HCT116 (cell line): ENCODE measurements at regions not wholly inside any gene's neighbourhood (a gene's known extent, or its start where the extent isn't known, plus 50 kb on each side); places are given as distances from the start of the nearest gene placed in this dataset.

Experiments used
- ATAC-seq: fragments of 200-7000 bp; cut with Tn5 transposase; 2 replicates; pipeline ENCODE4 v1.9.1; 2020; ENCODE audit warnings: mild to moderate bottlenecking, moderate library complexity
- BruUV-seq: library from RNA; stranded (reverse); fragments of 400-500 nt; replicated peaks from 2 replicates; lab custom pipeline; 2021; lab: Mats Ljungman, UMichigan
- CTCF ChIA-PET: fragments of 300-600 bp; sonication (Branson Sonifier 250); formaldehyde crosslinking; loops from one replicate; lab custom pipeline; 2021; ENCODE audit warnings: antibody characterized with exemption; lab: Charles Lee
- POLR2A ChIA-PET: fragments of 300-600, 350-600 bp; sonication (Branson Sonifier 250); formaldehyde crosslinking; loops from one replicate; lab custom pipeline; 2021; ENCODE audit warnings: antibody characterized with exemption; lab: Charles Lee
- RAD21 ChIA-PET, 2 experiments: fragments of 300-600 bp; sonication (Branson Sonifier 250); formaldehyde crosslinking; loops; one replicate each; lab custom pipeline; 2023; ENCODE audit warnings: low total read pairs in 2 of 2; ENCODE audit not compliant: uncharacterized antibody in 2 of 2, unreplicated experiment in 2 of 2, low non-redundant PET in 1 of 2; lab: Charles Lee
- DNase-seq: peaks from one replicate; pipeline ENCODE4 v3.0.0-alpha.2; 2010; ENCODE audit warnings: low read depth, low spot score
- H2AFZ ChIP-seq: fragments of 200-600 bp; shearing (Covaris generic), sonication (generic); 2 replicates; pipeline ENCODE4 v1.6.1; 2017; ENCODE audit warnings: low read depth, mixed run types, mixed read lengths, antibody characterized with exemption, low read length; ENCODE audit not compliant: poor library complexity, severe bottlenecking
- H3K27ac ChIP-seq: 2 replicates; pipeline ENCODE4 v1.5.1; 2012; ENCODE audit warnings: low read depth, low read length
- H3K27me3 ChIP-seq: fragments of 200-600 bp; sonication (generic); 2 replicates; pipeline ENCODE4 v1.6.1; 2016; ENCODE audit warnings: mixed run types, low read length, mixed read lengths; ENCODE audit not compliant: insufficient read depth
- H3K36me3 ChIP-seq, 2 experiments: fragments of 200-500 bp in 1 of 2; fragments of 200-600 bp in 1 of 2; sonication (Bioruptor generic) in 1 of 2; sonication (generic) in 1 of 2; 2 replicates each; pipeline versions ENCODE4 v1.5.1 to v1.6.1; 2014 to 2016; ENCODE audit warnings: low read length in 2 of 2, inconsistent platforms in 1 of 2, mixed read lengths in 1 of 2, mixed run types in 1 of 2; ENCODE audit not compliant: insufficient read depth in 2 of 2, control insufficient read depth in 1 of 2
- H3K4me1 ChIP-seq, 2 experiments: fragments of 200-600 bp in 1 of 2; sonication (generic) in 1 of 2; 2 replicates each; pipeline versions ENCODE4 v1.5.1 to v1.6.1; 2012 to 2017; ENCODE audit warnings: low read length in 2 of 2, inconsistent platforms in 1 of 2, mild to moderate bottlenecking in 1 of 2, mixed read lengths in 1 of 2, mixed run types in 1 of 2, moderate library complexity in 1 of 2; ENCODE audit not compliant: insufficient read depth in 2 of 2, control insufficient read depth in 1 of 2
- H3K4me2 ChIP-seq: fragments of 200-600 bp; sonication (generic); 2 replicates; pipeline ENCODE4 v1.6.1; 2017; ENCODE audit warnings: mixed run types, low read length, mixed read lengths
- H3K4me3 ChIP-seq, 2 experiments: fragments of 200-600 bp in 1 of 2; sonication (generic) in 1 of 2; replicated peaks in 1 of 2; 2 replicates each; pipeline ENCODE4 v1.5.1; 2011 to 2016; ENCODE audit warnings: low read length in 2 of 2, control low read depth in 1 of 2, low read depth in 1 of 2, mild to moderate bottlenecking in 1 of 2, mixed read lengths in 1 of 2, mixed run types in 1 of 2
- H3K79me2 ChIP-seq: fragments of 200-600 bp; sonication (generic); 2 replicates; pipeline ENCODE4 v1.6.1; 2017; ENCODE audit warnings: mild to moderate bottlenecking, mixed run types, low read length, moderate library complexity, mixed read lengths; ENCODE audit not compliant: insufficient read depth
- H3K9ac ChIP-seq: fragments of 200-600 bp; sonication (generic); 2 replicates; pipeline ENCODE4 v1.6.1; 2016; ENCODE audit warnings: low read length, mixed read lengths
- H3K9me2 ChIP-seq: fragments of 200-600 bp; sonication (generic), shearing (Covaris generic); 2 replicates; pipeline ENCODE4 v1.6.1; 2017; ENCODE audit warnings: mixed run types, mild to moderate bottlenecking, moderate library complexity; ENCODE audit not compliant: insufficient read depth
- H3K9me3 ChIP-seq, 2 experiments: fragments of 200-500 bp in 1 of 2; fragments of 200-600 bp in 1 of 2; sonication (Bioruptor generic) in 1 of 2; sonication (generic) in 1 of 2; 2 replicates each; pipeline ENCODE4 v1.6.1; 2014 to 2017; ENCODE audit warnings: low read length in 2 of 2, mixed read lengths in 2 of 2, inconsistent platforms in 1 of 2, low read depth in 1 of 2, mild to moderate bottlenecking in 1 of 2, mixed run types in 1 of 2, moderate library complexity in 1 of 2; ENCODE audit not compliant: control insufficient read depth in 1 of 2, insufficient read depth in 1 of 2
- H4K20me1 ChIP-seq: fragments of 200-600 bp; sonication (generic), shearing (Covaris generic); 2 replicates; pipeline ENCODE4 v1.6.1; 2017; ENCODE audit warnings: mixed run types, mild to moderate bottlenecking, moderate library complexity; ENCODE audit not compliant: insufficient read depth
- CBX3 ChIP-seq: IDR thresholded peaks from 2 replicates; pipeline ENCODE4 v1.6.1; 2012; ENCODE audit warnings: low read depth
- CEBPB ChIP-seq: IDR thresholded peaks from 2 replicates; pipeline ENCODE4 v1.6.1; 2012; ENCODE audit warnings: low read depth
- EGR1 ChIP-seq: IDR thresholded peaks from 2 replicates; pipeline ENCODE4 v1.6.1; 2012; ENCODE audit warnings: low read depth
- EZH2 ChIP-seq: fragments of 200-600 bp; sonication (generic); IDR thresholded peaks from 2 replicates; pipeline ENCODE4 v1.6.1; 2017; ENCODE audit warnings: antibody characterized with exemption, mixed run types
- EZH2phosphoT487 ChIP-seq: fragments of 200-600 bp; IDR thresholded peaks from 2 replicates; pipeline ENCODE4 v1.6.1; 2018; ENCODE audit warnings: antibody characterized with exemption, borderline replicate concordance
- JUND ChIP-seq: IDR thresholded peaks from 2 replicates; pipeline ENCODE4 v1.6.1; 2012
- POLR2AphosphoS5 ChIP-seq: IDR thresholded peaks from 2 replicates; pipeline ENCODE4 v1.6.1; 2011; ENCODE audit warnings: mild to moderate bottlenecking, low read depth, low read length, moderate library complexity
- RAD21 ChIP-seq: IDR thresholded peaks from 2 replicates; pipeline ENCODE4 v1.6.1; 2012; ENCODE audit warnings: low read depth, mild to moderate bottlenecking
- SIN3A ChIP-seq: IDR thresholded peaks from 2 replicates; pipeline ENCODE4 v1.6.1; 2012; ENCODE audit warnings: low read depth
- SP1 ChIP-seq: IDR thresholded peaks from 2 replicates; pipeline ENCODE4 v1.6.1; 2012; ENCODE audit warnings: low read depth
- SRF ChIP-seq: IDR thresholded peaks from 2 replicates; pipeline ENCODE4 v1.6.1; 2012; ENCODE audit warnings: low read depth
- TCF7L2 ChIP-seq: IDR thresholded peaks from 2 replicates; pipeline ENCODE4 v1.7.0; 2011; ENCODE audit warnings: borderline replicate concordance, inconsistent platforms; ENCODE audit not compliant: insufficient read depth, insufficient read length; ENCODE audit errors: extremely low read depth
- YY1 ChIP-seq: IDR thresholded peaks from 2 replicates; pipeline ENCODE4 v1.6.1; 2011; ENCODE audit warnings: low read length, low read depth, moderate library complexity, mild to moderate bottlenecking; ENCODE audit not compliant: insufficient replicate concordance; ENCODE audit errors: extremely low read depth
- ZNF274 ChIP-seq: fragments of 200-500 bp; sonication (Bioruptor generic); IDR thresholded peaks from 2 replicates; pipeline ENCODE4 v1.6.1; 2014; ENCODE audit warnings: mild to moderate bottlenecking, low read depth, low read length, inconsistent platforms
- intact Hi-C: fragments of 100-400 bp; cut with micrococcal nuclease; formaldehyde crosslinking; loops from 2 replicates; pipeline ENCODE4 v1.10.0; 2022
- TF ChIP-seq, protein P1 (sequence below): IDR thresholded peaks from 2 replicates; pipeline ENCODE4 v1.6.1; 2011; ENCODE audit warnings: mild to moderate bottlenecking, low read length, moderate library complexity; ENCODE audit not compliant: insufficient replicate concordance; ENCODE audit errors: extremely low read depth
- TF ChIP-seq, protein P2 (sequence below): IDR thresholded peaks from 2 replicates; pipeline ENCODE4 v1.6.1; 2012
- TF ChIP-seq, protein P3 (sequence below): IDR thresholded peaks from 2 replicates; pipeline ENCODE4 v1.6.1; 2012
- TF ChIP-seq, protein P4 (sequence below): IDR thresholded peaks from 2 replicates; pipeline ENCODE4 v1.6.1; 2012; ENCODE audit warnings: low read depth
- TF ChIP-seq, protein P5 (sequence below), 3 experiments: fragments of 200-600 bp in 1 of 3; sonication (generic) in 1 of 3; IDR thresholded peaks in 2 of 3; conservative IDR thresholded peaks in 1 of 3; 2 replicates each; pipeline ENCODE4 v1.5.1; 2012 to 2017; ENCODE audit warnings: low read depth in 2 of 3, low read length in 2 of 3, antibody characterized with exemption in 1 of 3, borderline replicate concordance in 1 of 3, control low read depth in 1 of 3, mild to moderate bottlenecking in 1 of 3, mixed read lengths in 1 of 3, mixed run types in 1 of 3, moderate library complexity in 1 of 3; ENCODE audit not compliant: insufficient read depth in 1 of 3

DNA sequence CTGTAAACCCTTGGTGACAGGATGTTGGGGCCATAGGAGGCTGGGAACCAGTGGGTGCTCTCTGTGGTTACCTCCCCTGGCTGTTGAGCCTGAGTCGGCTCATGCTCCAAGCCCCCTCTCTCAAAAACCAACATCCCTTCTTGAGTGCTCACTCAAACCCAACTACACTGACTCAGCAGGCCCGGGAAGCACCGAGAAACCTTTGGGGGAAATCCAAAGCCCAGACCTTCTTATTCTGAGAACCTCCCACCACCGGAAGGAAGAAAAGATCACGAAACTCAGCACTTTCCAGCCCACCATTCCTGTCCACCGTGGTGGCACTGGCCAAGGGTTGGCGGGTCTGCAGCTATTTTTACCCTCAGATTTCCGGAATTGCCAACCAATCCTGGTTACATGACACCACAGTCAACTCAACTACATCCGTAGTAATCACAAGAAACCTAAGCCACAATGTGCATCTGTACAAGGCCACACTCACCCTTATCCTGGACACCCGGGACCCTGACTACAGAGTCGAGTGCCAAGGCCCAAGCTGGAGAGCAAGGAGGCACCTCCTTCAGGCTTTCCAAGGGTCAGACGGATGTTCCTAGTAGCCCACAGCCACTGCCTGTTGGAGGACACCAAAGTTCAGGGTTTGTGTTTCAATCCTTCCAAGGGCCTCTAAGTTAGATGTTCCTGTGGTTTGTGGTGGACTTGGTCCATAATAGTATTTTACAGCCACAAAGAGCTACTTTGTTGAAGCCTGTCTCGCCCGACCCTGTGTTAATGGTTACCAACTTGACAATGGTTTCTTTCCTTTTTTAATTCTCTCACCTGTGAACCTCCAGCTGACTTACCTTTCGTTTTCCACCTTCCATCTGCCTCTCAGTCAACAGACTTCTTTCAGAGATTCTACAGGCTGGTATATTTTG lies 317.0 kb downstream of the CDC5L start:
- no peak for ATAC-seq
- ChIA-PET RAD21 (no interaction called here), CTCF (no interaction called here), POLR2A (no interaction called here)
- H3K27ac ChIP-seq = no peak overlapping the region
- H3K9me2 ChIP-seq = no peaks in the 10 kb centered on the region
- intact Hi-C loops = no loop called here
- no peak overlapping the region for H3K4me2 ChIP-seq
- H3K9ac ChIP-seq = no peak overlapping the region
- H3K4me3 ChIP-seq = no peak overlapping the region
- no peaks in the 10 kb centered on the region for H3K79me2 ChIP-seq
- TF ChIP-seq JUND (no peak), EGR1 (no peak), RAD21 (no peak), EZH2phosphoT487 (no peak), SP1 (no peak), CEBPB (no peak), SRF (no peak), EZH2 (no peak), CBX3 (no peak), TCF7L2 (no peak), ZNF274 (no peak), YY1 (no peak), SIN3A (no peak), POLR2AphosphoS5 (no peak)
- TF ChIP-seq, protein P1, sequence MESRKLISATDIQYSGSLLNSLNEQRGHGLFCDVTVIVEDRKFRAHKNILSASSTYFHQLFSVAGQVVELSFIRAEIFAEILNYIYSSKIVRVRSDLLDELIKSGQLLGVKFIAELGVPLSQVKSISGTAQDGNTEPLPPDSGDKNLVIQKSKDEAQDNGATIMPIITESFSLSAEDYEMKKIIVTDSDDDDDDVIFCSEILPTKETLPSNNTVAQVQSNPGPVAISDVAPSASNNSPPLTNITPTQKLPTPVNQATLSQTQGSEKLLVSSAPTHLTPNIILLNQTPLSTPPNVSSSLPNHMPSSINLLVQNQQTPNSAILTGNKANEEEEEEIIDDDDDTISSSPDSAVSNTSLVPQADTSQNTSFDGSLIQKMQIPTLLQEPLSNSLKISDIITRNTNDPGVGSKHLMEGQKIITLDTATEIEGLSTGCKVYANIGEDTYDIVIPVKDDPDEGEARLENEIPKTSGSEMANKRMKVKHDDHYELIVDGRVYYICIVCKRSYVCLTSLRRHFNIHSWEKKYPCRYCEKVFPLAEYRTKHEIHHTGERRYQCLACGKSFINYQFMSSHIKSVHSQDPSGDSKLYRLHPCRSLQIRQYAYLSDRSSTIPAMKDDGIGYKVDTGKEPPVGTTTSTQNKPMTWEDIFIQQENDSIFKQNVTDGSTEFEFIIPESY = no peak
- TF ChIP-seq, protein P2, sequence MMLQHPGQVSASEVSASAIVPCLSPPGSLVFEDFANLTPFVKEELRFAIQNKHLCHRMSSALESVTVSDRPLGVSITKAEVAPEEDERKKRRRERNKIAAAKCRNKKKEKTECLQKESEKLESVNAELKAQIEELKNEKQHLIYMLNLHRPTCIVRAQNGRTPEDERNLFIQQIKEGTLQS = no peak
- TF ChIP-seq, protein P3, sequence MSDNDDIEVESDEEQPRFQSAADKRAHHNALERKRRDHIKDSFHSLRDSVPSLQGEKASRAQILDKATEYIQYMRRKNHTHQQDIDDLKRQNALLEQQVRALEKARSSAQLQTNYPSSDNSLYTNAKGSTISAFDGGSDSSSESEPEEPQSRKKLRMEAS = no peak
- TF ChIP-seq, protein P4, sequence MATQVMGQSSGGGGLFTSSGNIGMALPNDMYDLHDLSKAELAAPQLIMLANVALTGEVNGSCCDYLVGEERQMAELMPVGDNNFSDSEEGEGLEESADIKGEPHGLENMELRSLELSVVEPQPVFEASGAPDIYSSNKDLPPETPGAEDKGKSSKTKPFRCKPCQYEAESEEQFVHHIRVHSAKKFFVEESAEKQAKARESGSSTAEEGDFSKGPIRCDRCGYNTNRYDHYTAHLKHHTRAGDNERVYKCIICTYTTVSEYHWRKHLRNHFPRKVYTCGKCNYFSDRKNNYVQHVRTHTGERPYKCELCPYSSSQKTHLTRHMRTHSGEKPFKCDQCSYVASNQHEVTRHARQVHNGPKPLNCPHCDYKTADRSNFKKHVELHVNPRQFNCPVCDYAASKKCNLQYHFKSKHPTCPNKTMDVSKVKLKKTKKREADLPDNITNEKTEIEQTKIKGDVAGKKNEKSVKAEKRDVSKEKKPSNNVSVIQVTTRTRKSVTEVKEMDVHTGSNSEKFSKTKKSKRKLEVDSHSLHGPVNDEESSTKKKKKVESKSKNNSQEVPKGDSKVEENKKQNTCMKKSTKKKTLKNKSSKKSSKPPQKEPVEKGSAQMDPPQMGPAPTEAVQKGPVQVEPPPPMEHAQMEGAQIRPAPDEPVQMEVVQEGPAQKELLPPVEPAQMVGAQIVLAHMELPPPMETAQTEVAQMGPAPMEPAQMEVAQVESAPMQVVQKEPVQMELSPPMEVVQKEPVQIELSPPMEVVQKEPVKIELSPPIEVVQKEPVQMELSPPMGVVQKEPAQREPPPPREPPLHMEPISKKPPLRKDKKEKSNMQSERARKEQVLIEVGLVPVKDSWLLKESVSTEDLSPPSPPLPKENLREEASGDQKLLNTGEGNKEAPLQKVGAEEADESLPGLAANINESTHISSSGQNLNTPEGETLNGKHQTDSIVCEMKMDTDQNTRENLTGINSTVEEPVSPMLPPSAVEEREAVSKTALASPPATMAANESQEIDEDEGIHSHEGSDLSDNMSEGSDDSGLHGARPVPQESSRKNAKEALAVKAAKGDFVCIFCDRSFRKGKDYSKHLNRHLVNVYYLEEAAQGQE = no peak
- TF ChIP-seq, protein P5, sequence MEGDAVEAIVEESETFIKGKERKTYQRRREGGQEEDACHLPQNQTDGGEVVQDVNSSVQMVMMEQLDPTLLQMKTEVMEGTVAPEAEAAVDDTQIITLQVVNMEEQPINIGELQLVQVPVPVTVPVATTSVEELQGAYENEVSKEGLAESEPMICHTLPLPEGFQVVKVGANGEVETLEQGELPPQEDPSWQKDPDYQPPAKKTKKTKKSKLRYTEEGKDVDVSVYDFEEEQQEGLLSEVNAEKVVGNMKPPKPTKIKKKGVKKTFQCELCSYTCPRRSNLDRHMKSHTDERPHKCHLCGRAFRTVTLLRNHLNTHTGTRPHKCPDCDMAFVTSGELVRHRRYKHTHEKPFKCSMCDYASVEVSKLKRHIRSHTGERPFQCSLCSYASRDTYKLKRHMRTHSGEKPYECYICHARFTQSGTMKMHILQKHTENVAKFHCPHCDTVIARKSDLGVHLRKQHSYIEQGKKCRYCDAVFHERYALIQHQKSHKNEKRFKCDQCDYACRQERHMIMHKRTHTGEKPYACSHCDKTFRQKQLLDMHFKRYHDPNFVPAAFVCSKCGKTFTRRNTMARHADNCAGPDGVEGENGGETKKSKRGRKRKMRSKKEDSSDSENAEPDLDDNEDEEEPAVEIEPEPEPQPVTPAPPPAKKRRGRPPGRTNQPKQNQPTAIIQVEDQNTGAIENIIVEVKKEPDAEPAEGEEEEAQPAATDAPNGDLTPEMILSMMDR (IDR thresholded peaks at IDR 0.05 in 2 of 3, conservative IDR thresholded peaks at IDR 0.05 in 1 of 3; ENCODE audit: borderline replicate concordance in 1 of 3, insufficient read depth in 1 of 3, low read depth in 2 of 3, low read length in 2 of 3) = no peak
- no peaks in the 10 kb centered on the region for H4K20me1 ChIP-seq
- no TSS peak for BruUV-seq
- H3K4me1 ChIP-seq = no peaks in the 10 kb centered on the region
- no peaks in the 10 kb centered on the region for H3K36me3 ChIP-seq
- no peak overlapping the region for H2AFZ ChIP-seq
- H3K9me3 ChIP-seq = no peaks in the 10 kb centered on the region
- no peak for DNase-seq
- no peaks in the 10 kb centered on the region for H3K27me3 ChIP-seq
